ENCODE measurements at regions not wholly inside any gene's neighbourhood (a gene's known extent, or its start where the extent isn't known, plus 50 kb on each side); places are given as distances from the start of the nearest gene placed in this dataset.

DNA sequence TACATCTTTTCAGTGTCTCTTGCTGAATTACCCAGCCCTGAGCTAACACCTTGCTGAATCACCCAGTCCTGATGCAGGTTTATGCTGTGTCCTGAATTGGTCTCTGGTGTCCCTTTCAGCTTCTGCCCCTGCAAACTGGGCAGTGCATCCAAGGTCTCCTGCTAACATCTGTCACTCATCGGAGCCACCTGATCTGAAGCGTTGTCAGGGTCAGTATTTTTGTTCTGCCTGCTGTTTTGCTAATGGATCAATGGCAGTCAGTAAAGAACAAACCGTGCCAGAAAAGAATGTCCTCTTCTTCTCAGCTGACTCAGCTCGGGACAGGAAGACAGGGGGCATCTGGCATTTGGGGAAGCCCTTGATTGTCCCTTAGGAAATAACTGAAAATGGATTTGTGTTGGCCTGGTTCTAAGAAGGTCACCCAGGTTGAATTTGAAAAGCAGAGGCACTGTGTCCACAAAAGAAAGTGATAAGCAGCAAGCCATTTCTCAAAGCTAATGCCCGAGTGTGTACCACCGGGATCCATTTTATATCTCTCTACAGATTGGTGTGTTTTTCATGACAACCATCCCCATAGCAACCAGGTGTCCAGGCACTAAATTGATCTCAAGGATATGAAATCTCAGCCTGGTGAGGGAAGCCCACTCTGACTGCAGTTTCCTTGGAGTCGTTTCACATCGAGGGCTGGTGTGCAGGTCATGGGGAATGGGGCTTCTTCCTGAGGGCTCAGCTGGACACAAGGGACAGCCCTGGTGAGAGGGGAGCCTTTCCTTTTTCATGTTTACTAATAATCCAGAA is 109.7 kb upstream of the IRF2BP2 start (continued):
- no peak for TF ChIP-seq ZNF678 (CRISPR knock-in tag; IDR thresholded peaks at IDR 0.05)
- no peak for TF ChIP-seq ZNF354B (CRISPR knock-in tag; IDR thresholded peaks at IDR 0.05)
- TF ChIP-seq YEATS4 (CRISPR knock-in tag; IDR thresholded peaks at IDR 0.05; ENCODE audit: borderline replicate concordance): 0 out of 2 replicates have a peak, but pooled peaks have one; percentile 22
- TF ChIP-seq ZNF619 (CRISPR knock-in tag; IDR thresholded peaks at IDR 0.05): no peak
- TF ChIP-seq, protein P1, sequence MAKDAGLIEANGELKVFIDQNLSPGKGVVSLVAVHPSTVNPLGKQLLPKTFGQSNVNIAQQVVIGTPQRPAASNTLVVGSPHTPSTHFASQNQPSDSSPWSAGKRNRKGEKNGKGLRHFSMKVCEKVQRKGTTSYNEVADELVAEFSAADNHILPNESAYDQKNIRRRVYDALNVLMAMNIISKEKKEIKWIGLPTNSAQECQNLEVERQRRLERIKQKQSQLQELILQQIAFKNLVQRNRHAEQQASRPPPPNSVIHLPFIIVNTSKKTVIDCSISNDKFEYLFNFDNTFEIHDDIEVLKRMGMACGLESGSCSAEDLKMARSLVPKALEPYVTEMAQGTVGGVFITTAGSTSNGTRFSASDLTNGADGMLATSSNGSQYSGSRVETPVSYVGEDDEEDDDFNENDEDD (CRISPR knock-in tag; IDR thresholded peaks at IDR 0.05; ENCODE audit: borderline replicate concordance): peak; percentile 42; the same call in 1 of the 2 replicates
- TF ChIP-seq, protein P2, sequence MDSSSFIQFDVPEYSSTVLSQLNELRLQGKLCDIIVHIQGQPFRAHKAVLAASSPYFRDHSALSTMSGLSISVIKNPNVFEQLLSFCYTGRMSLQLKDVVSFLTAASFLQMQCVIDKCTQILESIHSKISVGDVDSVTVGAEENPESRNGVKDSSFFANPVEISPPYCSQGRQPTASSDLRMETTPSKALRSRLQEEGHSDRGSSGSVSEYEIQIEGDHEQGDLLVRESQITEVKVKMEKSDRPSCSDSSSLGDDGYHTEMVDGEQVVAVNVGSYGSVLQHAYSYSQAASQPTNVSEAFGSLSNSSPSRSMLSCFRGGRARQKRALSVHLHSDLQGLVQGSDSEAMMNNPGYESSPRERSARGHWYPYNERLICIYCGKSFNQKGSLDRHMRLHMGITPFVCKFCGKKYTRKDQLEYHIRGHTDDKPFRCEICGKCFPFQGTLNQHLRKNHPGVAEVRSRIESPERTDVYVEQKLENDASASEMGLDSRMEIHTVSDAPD (CRISPR knock-in tag; IDR thresholded peaks at IDR 0.05): no peak
- no peak for TF ChIP-seq NR1H2 (CRISPR knock-in tag; IDR thresholded peaks at IDR 0.05; ENCODE audit: borderline replicate concordance, low read depth)
- TF ChIP-seq ZNF124 (CRISPR knock-in tag; IDR thresholded peaks at IDR 0.05): 0 out of 2 replicates have a peak, but pooled peaks have one; percentile 69
- no peak for TF ChIP-seq FOXM1 (CRISPR knock-in tag; IDR thresholded peaks at IDR 0.05)
- TF ChIP-seq, protein P3, sequence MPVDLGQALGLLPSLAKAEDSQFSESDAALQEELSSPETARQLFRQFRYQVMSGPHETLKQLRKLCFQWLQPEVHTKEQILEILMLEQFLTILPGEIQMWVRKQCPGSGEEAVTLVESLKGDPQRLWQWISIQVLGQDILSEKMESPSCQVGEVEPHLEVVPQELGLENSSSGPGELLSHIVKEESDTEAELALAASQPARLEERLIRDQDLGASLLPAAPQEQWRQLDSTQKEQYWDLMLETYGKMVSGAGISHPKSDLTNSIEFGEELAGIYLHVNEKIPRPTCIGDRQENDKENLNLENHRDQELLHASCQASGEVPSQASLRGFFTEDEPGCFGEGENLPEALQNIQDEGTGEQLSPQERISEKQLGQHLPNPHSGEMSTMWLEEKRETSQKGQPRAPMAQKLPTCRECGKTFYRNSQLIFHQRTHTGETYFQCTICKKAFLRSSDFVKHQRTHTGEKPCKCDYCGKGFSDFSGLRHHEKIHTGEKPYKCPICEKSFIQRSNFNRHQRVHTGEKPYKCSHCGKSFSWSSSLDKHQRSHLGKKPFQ (CRISPR knock-in tag; IDR thresholded peaks at IDR 0.05; ENCODE audit: insufficient replicate concordance): no peak
- 0 out of 2 replicates have a peak, but pooled peaks have one; percentile 30 for TF ChIP-seq ISX (CRISPR knock-in tag; conservative IDR thresholded peaks at IDR 0.05)
- TF ChIP-seq POLR2AphosphoS5 (IDR thresholded peaks at IDR 0.05; ENCODE audit: low read depth, low read length): no peak; the same call in 1 of the 2 replicates
- TF ChIP-seq ZNF782 (CRISPR knock-in tag; IDR thresholded peaks at IDR 0.05; ENCODE audit: borderline replicate concordance): no peak
- TF ChIP-seq, protein P4, sequence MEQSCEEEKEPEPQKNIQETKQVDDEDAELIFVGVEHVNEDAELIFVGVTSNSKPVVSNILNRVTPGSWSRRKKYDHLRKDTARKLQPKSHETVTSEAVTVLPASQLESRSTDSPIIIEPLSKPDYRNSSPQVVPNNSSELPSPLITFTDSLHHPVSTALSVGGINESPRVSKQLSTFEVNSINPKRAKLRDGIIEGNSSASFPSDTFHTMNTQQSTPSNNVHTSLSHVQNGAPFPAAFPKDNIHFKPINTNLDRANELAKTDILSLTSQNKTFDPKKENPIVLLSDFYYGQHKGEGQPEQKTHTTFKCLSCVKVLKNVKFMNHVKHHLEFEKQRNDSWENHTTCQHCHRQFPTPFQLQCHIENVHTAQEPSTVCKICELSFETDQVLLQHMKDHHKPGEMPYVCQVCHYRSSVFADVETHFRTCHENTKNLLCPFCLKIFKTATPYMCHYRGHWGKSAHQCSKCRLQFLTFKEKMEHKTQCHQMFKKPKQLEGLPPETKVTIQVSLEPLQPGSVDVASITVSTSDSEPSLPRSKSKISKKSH (CRISPR knock-in tag; IDR thresholded peaks at IDR 0.05; ENCODE audit: borderline replicate concordance): no peak
- TF ChIP-seq ZNF256 (CRISPR knock-in tag; conservative IDR thresholded peaks at IDR 0.05): no peak
- TF ChIP-seq, protein P5, sequence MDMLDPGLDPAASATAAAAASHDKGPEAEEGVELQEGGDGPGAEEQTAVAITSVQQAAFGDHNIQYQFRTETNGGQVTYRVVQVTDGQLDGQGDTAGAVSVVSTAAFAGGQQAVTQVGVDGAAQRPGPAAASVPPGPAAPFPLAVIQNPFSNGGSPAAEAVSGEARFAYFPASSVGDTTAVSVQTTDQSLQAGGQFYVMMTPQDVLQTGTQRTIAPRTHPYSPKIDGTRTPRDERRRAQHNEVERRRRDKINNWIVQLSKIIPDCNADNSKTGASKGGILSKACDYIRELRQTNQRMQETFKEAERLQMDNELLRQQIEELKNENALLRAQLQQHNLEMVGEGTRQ (IDR thresholded peaks at IDR 0.05; ENCODE audit: low read depth, low read length): peak; percentile 26; the same call in 1 of the 2 replicates
- TF ChIP-seq, protein P5 (CRISPR knock-in tag; IDR thresholded peaks at IDR 0.05; ENCODE audit: borderline replicate concordance): peak; percentile 50; the same call in 1 of the 2 replicates
- TF ChIP-seq ZNF343 (CRISPR knock-in tag; IDR thresholded peaks at IDR 0.05): no peak; the same call in 1 of the 2 replicates
- TF ChIP-seq, protein P6, sequence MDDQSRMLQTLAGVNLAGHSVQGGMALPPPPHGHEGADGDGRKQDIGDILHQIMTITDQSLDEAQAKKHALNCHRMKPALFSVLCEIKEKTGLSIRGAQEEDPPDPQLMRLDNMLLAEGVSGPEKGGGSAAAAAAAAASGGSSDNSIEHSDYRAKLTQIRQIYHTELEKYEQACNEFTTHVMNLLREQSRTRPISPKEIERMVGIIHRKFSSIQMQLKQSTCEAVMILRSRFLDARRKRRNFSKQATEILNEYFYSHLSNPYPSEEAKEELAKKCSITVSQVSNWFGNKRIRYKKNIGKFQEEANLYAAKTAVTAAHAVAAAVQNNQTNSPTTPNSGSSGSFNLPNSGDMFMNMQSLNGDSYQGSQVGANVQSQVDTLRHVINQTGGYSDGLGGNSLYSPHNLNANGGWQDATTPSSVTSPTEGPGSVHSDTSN (CRISPR knock-in tag; IDR thresholded peaks at IDR 0.05; ENCODE audit: borderline replicate concordance): no peak
- TF ChIP-seq MYC (CRISPR knock-in tag; IDR thresholded peaks at IDR 0.05; ENCODE audit: borderline replicate concordance): peak; percentile 46; the same call in 1 of the 2 replicates
